Gastroesophageal sphincter (tissue), 3 donors: ENCODE measurements at regions not wholly inside any gene's neighbourhood (a gene's known extent, or its start where the extent isn't known, plus 50 kb on each side); places are given as distances from the start of the nearest gene placed in this dataset.

Experiments used
- CTCF ChIP-seq, 4 experiments: fragments of 200-600 bp in 2 of 4; fragments of 450-650 bp in 2 of 4; sonication (generic) in 1 of 4; IDR thresholded peaks; one replicate each; pipeline ENCODE4 v1.5.1; 2017 to 2019; ENCODE audit warnings: antibody characterized with exemption in 4 of 4, mild to moderate bottlenecking in 2 of 4, moderate library complexity in 2 of 4
- EP300 ChIP-seq: sonication (generic); formaldehyde crosslinking; IDR thresholded peaks from one replicate; pipeline ENCODE4 v1.6.1; 2017; ENCODE audit warnings: antibody characterized with exemption, mild to moderate bottlenecking
- POLR2A ChIP-seq, 2 donors: fragments of 450-650 bp; IDR thresholded peaks; one replicate each; pipeline ENCODE4 v1.6.1; 2017; ENCODE audit warnings: antibody characterized with exemption in 2 of 2, mild to moderate bottlenecking in 2 of 2, moderate library complexity in 1 of 2

GRCh38 chrX:94814216-94814615 is 1140.2 kb downstream of the FAM133A start:
- TF ChIP-seq EP300, result no peak
- no peak for TF ChIP-seq CTCF (IDR thresholded peaks at IDR 0.05)
- TF ChIP-seq POLR2A (IDR thresholded peaks at IDR 0.05), result no peak
